Fibroblast of villous mesenchyme (primary cell): ENCODE measurements at regions not wholly inside any gene's neighbourhood (a gene's known extent, or its start where the extent isn't known, plus 50 kb on each side); places are given as distances from the start of the nearest gene placed in this dataset.

Source experiments
- DNase-seq: peaks from one replicate; pipeline ENCODE4 v3.0.0-alpha.2; 2010; ENCODE audit warnings: low read depth
- H3K4me3 ChIP-seq: 2 replicates; pipeline ENCODE4 v1.5.1; 2011; ENCODE audit warnings: low read depth, mild to moderate bottlenecking, low read length
- TF ChIP-seq, protein P1 (sequence below): IDR thresholded peaks from 2 replicates; pipeline ENCODE4 v1.5.1; 2012; ENCODE audit warnings: low read depth, mild to moderate bottlenecking, low read length; ENCODE audit not compliant: insufficient read depth

DNA sequence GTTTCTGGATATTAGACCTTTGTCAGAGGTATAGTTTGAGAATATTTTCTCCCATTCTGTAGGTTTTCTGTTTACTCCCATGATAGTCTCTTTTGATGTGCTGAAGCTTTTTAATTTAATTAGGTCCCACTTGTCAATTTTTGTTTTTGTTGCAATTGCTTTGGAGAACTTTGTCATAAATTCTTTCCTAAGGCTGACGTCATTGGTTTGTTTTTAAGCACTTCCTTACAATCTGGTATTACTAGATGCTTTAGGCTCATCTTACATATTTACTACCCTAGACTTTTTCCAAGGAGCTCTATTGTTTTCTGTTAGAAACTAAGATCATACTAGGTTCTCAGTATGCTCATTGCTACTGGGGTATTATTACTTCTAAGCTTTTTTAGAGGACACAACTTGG, 806.3 kb downstream of the PDHA2 start:
- no peak overlapping the region for H3K4me3 ChIP-seq
- no peak for DNase-seq
- TF ChIP-seq, protein P1, sequence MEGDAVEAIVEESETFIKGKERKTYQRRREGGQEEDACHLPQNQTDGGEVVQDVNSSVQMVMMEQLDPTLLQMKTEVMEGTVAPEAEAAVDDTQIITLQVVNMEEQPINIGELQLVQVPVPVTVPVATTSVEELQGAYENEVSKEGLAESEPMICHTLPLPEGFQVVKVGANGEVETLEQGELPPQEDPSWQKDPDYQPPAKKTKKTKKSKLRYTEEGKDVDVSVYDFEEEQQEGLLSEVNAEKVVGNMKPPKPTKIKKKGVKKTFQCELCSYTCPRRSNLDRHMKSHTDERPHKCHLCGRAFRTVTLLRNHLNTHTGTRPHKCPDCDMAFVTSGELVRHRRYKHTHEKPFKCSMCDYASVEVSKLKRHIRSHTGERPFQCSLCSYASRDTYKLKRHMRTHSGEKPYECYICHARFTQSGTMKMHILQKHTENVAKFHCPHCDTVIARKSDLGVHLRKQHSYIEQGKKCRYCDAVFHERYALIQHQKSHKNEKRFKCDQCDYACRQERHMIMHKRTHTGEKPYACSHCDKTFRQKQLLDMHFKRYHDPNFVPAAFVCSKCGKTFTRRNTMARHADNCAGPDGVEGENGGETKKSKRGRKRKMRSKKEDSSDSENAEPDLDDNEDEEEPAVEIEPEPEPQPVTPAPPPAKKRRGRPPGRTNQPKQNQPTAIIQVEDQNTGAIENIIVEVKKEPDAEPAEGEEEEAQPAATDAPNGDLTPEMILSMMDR, result no peak

DNA sequence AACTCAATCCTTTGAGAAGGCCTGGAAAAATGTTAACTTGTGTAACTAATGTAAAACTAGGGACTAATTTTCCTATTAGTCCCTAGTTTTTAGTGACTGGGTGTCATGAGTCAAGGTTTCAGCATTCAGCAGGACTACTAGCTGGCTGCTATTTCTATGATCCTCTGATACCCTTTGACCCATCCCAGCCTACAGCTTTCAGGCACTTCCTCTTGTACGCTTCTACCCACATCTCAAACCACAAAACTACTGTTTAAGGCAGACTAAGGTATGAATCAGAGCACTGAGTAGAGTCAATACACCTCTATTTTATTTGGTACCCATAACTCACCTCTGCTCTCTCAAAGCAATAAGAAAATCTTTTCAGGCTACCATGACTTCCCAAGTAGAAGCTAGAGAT, 809.6 kb downstream of the PDHA2 start:
- DNase-seq, result peak; percentile 16
- TF ChIP-seq, protein P1, result no peak
- H3K4me3 ChIP-seq, result no peak overlapping the region

DNA sequence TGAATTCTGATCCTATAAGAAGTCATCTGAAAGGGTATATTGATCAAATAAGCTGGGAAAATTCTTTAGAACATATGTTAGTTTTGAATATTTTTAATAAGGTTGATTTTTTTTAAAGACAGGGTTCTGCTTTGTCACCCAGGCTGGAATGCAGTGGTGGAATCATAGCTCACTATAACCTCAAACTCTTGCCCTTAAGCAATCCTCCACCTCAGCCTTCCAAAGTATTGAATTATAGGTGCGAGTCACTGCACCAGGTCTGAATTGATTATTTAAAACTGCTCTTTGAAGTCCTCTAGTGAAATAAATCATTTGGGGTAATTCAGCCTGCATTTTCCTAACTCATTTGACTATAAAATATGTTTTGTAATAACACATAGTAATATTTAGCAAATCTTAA, 812.3 kb downstream of the PDHA2 start:
- DNase-seq, result no peak
- TF ChIP-seq, protein P1, result no peak
- no peak overlapping the region for H3K4me3 ChIP-seq

DNA sequence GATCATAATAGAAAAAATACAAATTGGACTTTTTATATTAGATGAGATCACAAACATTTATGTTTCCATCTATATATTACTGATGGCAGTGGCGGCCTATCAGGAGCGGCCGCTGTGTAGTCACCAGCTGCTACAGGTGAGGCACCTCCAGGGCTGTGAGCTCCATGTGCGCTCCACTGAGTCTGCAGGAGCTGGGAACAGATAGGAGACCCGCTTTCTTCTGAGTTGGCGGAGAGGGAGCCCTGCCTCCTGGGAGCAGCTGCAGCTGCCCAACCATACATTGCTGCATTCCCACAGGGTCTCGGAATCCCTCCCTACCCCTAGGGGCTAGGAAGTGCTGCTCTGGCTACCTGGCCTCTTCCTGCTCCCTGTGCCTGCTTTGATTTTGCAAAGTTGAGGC, 812.9 kb downstream of the PDHA2 start:
- DNase-seq, result no peak
- H3K4me3 ChIP-seq, result no peak overlapping the region
- TF ChIP-seq, protein P1, result no peak

DNA sequence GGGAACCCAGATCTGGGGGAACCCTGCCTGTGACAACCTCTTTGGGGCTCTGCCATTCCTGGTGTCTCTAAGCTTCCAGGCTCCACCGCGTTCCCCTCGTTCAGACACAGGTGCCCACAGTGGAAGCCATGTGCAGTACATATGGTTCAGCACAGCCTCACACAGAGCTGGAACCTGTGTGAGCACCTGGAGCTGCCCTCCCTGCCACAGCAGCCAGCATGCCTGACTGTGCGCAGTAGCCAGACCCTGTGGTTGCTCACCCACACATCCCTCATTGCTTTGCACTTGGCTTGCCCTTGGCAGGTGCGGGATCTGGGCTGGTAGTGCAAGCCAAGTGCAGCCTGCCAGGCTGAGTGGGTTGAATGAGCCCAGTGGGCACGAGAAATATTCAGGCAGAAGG, 814.2 kb downstream of the PDHA2 start:
- no peak for DNase-seq
- TF ChIP-seq, protein P1, result no peak

DNA sequence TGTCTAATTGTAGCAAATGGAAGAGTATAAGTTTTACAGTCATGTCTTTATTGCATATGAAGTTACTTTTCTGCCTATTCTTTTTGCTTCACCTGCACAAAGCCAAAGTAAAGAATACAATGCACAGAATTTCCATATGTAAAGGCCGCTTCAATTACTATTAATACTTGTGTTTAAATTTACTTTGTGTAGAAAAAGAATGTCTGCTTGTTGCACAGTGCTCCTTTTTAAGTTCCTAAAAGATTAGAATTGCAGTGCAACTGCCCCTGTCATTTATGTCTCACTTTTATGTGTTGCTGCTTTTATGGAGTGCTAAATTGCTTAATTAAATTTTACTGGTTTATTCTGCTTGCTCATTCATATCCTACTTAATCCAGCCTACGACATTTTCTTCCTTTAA, 830.5 kb downstream of the PDHA2 start:
- no peak for DNase-seq
- no peak overlapping the region for H3K4me3 ChIP-seq
- TF ChIP-seq, protein P1, result no peak

More for the DNA sequence above, 814.2 kb downstream of the PDHA2 start:
- no peak overlapping the region for H3K4me3 ChIP-seq

DNA sequence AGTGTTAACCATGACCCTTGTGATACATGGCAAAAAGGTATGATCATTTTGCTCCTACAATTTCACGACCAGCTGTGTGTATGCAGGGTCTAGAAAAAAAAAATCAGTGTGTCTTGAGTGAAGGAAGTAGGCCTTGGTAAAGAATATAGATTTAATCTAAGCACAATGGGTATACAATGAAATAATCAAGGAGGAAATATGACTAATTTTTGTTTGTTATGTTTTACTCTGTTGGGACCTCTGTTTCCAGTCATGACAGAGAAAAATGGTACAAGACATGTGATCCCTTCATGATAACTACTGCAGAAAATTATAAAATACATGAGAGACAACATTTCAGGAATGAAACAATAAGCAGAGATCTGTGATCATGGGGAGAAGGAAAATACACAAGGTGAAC, 835.5 kb downstream of the PDHA2 start:
- TF ChIP-seq, protein P1, result no peak
- no peak overlapping the region for H3K4me3 ChIP-seq
- DNase-seq, result no peak
